Fibroblast of villous mesenchyme (primary cell): ENCODE measurements at regions not wholly inside any gene's neighbourhood (a gene's known extent, or its start where the extent isn't known, plus 50 kb on each side); places are given as distances from the start of the nearest gene placed in this dataset.
"Not testable (repeated sequence)": the region's sequence is repeated elsewhere in the genome, so short reads cannot be mapped to it uniquely, and the experiment has no call there.

ENCODE experiments used
- DNase-seq: peaks from one replicate; pipeline ENCODE4 v3.0.0-alpha.2; 2010; ENCODE audit warnings: low read depth
- H3K4me3 ChIP-seq: 2 replicates; pipeline ENCODE4 v1.5.1; 2011; ENCODE audit warnings: low read depth, mild to moderate bottlenecking, low read length
- TF ChIP-seq, protein P1 (sequence below): IDR thresholded peaks from 2 replicates; pipeline ENCODE4 v1.5.1; 2012; ENCODE audit warnings: low read depth, mild to moderate bottlenecking, low read length; ENCODE audit not compliant: insufficient read depth

DNA sequence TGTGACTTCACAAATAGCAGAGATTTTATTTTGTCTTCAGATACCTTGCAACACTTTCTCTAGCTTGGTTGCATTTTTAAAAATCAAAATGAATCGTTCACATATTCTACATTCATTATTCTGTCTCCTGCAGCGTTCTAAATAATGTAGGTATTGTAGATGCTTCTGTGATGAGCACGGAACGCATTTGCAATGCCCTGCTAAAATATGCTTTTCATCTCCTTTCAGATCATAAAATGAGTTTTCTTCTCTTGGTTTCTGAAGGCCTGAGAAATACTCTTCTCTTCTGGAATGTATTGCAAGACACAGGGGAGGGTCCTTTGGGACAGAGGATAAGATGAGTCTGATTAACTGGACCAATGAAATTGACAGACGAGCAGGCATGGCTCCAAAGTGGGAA is 390.7 kb downstream of the PREX1 start:
- TF ChIP-seq, protein P1, sequence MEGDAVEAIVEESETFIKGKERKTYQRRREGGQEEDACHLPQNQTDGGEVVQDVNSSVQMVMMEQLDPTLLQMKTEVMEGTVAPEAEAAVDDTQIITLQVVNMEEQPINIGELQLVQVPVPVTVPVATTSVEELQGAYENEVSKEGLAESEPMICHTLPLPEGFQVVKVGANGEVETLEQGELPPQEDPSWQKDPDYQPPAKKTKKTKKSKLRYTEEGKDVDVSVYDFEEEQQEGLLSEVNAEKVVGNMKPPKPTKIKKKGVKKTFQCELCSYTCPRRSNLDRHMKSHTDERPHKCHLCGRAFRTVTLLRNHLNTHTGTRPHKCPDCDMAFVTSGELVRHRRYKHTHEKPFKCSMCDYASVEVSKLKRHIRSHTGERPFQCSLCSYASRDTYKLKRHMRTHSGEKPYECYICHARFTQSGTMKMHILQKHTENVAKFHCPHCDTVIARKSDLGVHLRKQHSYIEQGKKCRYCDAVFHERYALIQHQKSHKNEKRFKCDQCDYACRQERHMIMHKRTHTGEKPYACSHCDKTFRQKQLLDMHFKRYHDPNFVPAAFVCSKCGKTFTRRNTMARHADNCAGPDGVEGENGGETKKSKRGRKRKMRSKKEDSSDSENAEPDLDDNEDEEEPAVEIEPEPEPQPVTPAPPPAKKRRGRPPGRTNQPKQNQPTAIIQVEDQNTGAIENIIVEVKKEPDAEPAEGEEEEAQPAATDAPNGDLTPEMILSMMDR = no peak
- no peak overlapping the region for H3K4me3 ChIP-seq
- no peak for DNase-seq

DNA sequence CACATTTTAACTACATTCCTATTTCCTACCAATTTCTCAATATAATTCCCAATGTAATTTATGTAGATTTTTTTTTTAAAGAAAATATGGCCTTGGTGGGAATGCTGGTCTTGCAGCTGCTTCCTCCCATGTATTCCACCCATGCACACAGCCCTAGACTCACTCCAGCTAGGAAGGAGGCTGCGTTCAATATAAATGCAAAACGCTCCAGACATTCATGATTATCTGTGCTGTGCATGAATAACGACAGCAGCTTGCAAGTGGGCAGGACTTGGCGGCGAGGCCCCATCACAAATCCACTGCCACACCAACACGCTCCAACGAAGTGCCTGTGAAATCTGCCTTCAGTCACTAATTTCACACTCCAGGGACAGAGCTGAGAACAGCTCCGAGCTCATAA is 391.2 kb downstream of the PREX1 start:
- not testable (repeated sequence) for DNase-seq, H3K4me3 ChIP-seq

DNA sequence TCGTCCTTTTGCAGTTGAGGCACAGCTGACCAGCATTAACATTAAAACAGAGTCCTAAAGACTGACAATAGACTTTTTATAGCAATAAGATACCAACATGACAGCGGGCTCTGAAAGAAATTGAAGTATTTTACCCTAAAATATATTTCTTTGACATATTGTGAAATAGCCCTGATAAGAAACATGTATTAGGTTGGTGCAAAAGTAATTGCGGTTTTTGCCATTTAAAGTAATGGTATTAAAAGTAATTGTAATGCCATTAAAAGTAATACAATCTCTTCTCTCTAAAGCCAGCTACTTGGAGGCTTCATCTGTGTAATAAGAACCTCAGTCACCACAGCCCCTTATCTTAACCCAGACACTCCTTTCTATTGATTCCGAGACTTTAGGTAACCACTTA is 394.6 kb downstream of the PREX1 start:
- no peak for DNase-seq
- TF ChIP-seq, protein P1 = no peak
- no peak overlapping the region for H3K4me3 ChIP-seq

DNA sequence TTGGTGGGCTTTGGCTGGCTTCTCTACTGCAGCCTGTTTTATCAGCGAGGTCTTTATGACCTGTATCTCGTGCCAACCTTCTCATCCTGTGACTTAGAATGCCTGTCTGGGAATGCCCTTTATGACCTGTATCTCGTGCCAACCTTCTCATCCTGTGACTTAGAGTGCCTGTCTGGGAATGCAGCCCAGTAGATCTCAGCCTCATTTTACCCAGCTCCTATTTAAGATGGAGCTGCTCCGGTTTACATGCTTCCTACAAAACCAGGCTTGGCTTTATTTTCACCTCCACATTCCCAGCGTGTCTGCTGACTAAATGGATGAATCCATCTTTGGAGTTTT is 395.3 kb downstream of the PREX1 start:
- TF ChIP-seq, protein P1 = no peak
- no peak overlapping the region for H3K4me3 ChIP-seq
- DNase-seq = no peak

DNA sequence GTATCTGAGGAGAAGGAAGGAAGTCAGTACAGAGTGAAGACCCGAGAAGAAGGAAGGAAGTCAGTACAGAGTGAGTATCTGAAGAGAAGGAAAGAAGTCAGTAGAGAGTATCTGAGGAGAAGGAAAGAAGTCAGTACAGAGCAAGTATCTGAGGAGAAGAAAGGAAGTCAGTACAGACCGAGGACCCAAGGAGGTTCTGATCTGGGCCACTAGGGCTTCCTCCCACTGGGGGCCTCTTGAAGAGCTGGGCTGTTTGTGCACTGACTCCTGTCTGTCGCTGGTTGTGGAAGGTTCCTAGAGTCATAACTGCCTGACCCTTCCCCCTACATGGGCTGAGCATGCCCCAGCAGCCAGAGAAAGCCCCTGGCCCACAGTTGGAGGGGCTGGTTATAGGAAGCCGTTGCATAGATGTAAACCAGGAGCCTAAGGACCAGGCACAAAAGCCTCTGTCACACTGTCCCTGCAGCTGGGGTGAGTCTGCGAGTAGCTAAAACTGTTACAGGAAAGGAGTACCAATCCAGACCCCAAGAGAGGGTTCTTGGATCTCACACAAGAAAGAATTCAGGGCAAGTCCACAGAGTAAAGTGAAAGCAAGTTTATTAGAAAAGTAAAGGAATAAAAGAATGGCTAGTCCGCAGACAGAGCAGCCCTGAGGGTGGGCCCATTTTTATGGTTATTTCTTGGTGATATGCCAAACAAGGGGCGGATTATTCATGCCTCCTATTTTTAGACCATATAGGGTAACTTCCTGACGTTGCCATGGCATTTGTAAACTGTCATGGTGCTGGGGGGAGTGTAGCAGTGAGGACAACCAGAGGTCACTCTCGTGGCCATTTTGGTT is 395.9 kb downstream of the PREX1 start:
- TF ChIP-seq, protein P1 = no peak
- no peak overlapping the region for H3K4me3 ChIP-seq
- DNase-seq = no peak

DNA sequence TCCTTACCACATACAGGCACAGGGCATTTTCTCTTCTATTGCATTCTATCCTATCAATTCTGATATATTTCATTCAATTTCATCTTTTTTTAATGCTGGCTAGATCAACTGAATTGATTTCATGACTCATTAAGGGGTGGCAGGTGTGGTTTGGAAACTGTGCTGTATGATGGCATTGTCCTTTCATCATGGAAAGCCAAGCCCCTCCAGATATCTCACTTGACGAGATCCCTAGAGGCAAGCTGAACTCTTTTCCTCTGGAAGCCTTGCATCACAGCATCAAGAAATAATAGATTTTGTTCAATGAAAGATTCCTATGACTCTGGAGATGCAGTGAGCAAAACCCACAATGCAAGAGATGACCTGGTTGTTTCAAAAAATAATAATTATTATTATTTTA is 401.2 kb downstream of the PREX1 start:
- H3K4me3 ChIP-seq = no peak overlapping the region
- no peak for DNase-seq
- TF ChIP-seq, protein P1 = no peak

DNA sequence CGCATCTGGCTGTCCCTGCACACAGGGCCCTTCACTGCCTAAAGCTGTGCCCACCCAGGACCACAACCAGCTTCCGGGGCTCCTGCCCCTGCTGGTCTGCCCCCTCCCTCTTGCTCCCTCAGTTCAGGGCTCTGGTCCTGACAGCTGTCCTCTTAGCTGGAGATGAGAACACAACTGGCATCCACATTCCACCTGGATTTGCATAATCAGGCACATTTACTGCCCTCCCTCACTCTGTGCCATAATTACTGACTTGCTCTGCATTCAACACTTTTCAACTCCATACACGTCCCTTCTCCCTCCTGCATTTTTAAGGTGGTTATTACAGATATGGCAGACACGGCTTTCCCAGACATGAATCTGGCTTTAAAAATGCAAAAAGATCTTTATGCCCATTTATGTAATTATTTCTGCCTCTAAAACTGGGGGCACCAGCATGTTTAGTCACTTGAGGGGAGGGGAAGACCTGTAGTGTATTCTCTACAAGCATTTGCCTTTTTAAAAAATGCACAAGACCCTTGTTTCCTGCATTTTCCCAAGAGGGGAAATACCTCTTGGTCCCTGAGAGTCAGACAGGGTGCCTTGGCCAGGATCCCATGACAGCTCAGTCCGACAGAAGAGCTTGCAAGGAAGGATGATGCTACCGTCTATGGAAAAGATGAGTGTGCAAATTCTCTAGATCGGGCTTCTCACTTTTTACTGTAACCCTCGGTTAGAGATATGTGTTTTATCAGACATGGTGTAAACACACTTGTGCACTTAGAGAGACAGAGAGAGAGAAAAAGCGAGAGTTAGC is 401.8 kb downstream of the PREX1 start:
- H3K4me3 ChIP-seq = no peak overlapping the region
- TF ChIP-seq, protein P1 = no peak
- DNase-seq = no peak
